C4-2B (cell line): ENCODE measurements at regions not wholly inside any gene's neighbourhood (a gene's known extent, or its start where the extent isn't known, plus 50 kb on each side); places are given as distances from the start of the nearest gene placed in this dataset.

Source experiments
- CTCF ChIP-seq: fragments of 450-650 bp; conservative IDR thresholded peaks from 2 replicates; pipeline ENCODE4 v1.5.1; 2017; ENCODE audit warnings: mild to moderate bottlenecking
- ZFX ChIP-seq: fragments of 450-650 bp; IDR thresholded peaks from 2 replicates; pipeline ENCODE4 v1.6.1; 2017

- no peak for TF ChIP-seq CTCF
- no peak for TF ChIP-seq ZFX
Measured at GRCh38 chr15:70431854-70432253, 331.5 kb downstream of the UACA start.
